ENCODE measurements at regions not wholly inside any gene's neighbourhood (a gene's known extent, or its start where the extent isn't known, plus 50 kb on each side); places are given as distances from the start of the nearest gene placed in this dataset.

DNA sequence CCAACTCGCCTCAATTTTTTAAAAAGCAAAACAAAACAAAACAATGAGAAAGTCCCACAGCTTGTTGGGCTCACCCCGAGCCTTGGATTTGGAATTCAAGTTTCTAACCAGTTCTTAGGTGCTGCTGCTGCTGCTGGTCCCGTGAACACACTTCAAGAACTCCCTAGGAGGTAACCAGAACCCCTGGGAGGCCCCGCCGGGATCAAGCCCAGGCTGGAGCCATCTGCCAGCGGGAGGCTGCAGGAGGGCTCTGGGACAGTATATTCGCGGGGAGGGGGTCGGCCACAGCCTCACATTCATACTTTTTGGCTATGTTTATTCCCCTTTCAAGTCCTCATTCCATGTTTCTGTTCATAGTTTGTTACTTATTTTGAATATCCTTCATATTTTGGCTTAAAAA, 223.4 kb downstream of the TFCP2L1 start:
- ATAC-seq (no peak), DNase-seq (ENCODE audit: low read depth, low spot score) (no peak)
- POLR2A ChIA-PET = no interaction called here
- no peak for TF ChIP-seq JUND (IDR thresholded peaks at IDR 0.05)
- no peak for TF ChIP-seq EGR1 (IDR thresholded peaks at IDR 0.05; ENCODE audit: low read depth)
- no peak for TF ChIP-seq YY1 (IDR thresholded peaks at IDR 0.05; ENCODE audit: extremely low read depth, insufficient replicate concordance, low read depth, low read length)
- no peak for TF ChIP-seq POLR2A (IDR thresholded peaks at IDR 0.05; ENCODE audit: borderline replicate concordance, extremely low read depth, insufficient read depth, insufficient read length)
- no peak for TF ChIP-seq CTCF (IDR thresholded peaks at IDR 0.05 in 2 of 3, conservative IDR thresholded peaks at IDR 0.05 in 1 of 3; ENCODE audit: borderline replicate concordance in 1 of 3, insufficient read depth in 1 of 3, low read depth in 2 of 3, low read length in 2 of 3)
- TF ChIP-seq, protein P1, sequence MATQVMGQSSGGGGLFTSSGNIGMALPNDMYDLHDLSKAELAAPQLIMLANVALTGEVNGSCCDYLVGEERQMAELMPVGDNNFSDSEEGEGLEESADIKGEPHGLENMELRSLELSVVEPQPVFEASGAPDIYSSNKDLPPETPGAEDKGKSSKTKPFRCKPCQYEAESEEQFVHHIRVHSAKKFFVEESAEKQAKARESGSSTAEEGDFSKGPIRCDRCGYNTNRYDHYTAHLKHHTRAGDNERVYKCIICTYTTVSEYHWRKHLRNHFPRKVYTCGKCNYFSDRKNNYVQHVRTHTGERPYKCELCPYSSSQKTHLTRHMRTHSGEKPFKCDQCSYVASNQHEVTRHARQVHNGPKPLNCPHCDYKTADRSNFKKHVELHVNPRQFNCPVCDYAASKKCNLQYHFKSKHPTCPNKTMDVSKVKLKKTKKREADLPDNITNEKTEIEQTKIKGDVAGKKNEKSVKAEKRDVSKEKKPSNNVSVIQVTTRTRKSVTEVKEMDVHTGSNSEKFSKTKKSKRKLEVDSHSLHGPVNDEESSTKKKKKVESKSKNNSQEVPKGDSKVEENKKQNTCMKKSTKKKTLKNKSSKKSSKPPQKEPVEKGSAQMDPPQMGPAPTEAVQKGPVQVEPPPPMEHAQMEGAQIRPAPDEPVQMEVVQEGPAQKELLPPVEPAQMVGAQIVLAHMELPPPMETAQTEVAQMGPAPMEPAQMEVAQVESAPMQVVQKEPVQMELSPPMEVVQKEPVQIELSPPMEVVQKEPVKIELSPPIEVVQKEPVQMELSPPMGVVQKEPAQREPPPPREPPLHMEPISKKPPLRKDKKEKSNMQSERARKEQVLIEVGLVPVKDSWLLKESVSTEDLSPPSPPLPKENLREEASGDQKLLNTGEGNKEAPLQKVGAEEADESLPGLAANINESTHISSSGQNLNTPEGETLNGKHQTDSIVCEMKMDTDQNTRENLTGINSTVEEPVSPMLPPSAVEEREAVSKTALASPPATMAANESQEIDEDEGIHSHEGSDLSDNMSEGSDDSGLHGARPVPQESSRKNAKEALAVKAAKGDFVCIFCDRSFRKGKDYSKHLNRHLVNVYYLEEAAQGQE (IDR thresholded peaks at IDR 0.05; ENCODE audit: low read depth) = no peak
- Histone ChIP-seq H2AFZ (ENCODE audit: low read depth, low read length, poor library complexity, severe bottlenecking) (no peak overlapping the region), H3K27me3 (ENCODE audit: insufficient read depth, low read length) (no peaks in the 10 kb centered on the region), H3K27ac (ENCODE audit: low read depth, low read length) (no peak overlapping the region), H3K4me3 (replicated peaks in 1 of 2; ENCODE audit: low read depth in 1 of 2, low read length in 2 of 2) (no peak overlapping the region), H3K79me2 (ENCODE audit: insufficient read depth, low read length) (no peaks in the 10 kb centered on the region), H3K4me1 (ENCODE audit: control insufficient read depth in 1 of 2, insufficient read depth in 2 of 2, low read length in 2 of 2) (no peaks in the 10 kb centered on the region), H3K9ac (ENCODE audit: low read length) (no peak overlapping the region), H3K9me3 (ENCODE audit: control insufficient read depth in 1 of 2, insufficient read depth in 1 of 2, low read depth in 1 of 2, low read length in 2 of 2) (no peaks in the 10 kb centered on the region), H3K9me2 (ENCODE audit: insufficient read depth) (no peaks in the 10 kb centered on the region), H3K4me2 (ENCODE audit: low read length) (no peak overlapping the region), H3K36me3 (ENCODE audit: control insufficient read depth in 1 of 2, insufficient read depth in 2 of 2, low read length in 2 of 2) (no peaks in the 10 kb centered on the region), H4K20me1 (ENCODE audit: insufficient read depth) (no peaks in the 10 kb centered on the region)
- CTCF ChIA-PET = no interaction called here
- BruUV-seq (replicated peaks) = no TSS peak
- intact Hi-C loops (cut with micrococcal nuclease) = no loop called here
- RAD21 ChIA-PET (ENCODE audit: low non-redundant PET in 1 of 2, low total read pairs in 2 of 2, uncharacterized antibody in 2 of 2, unreplicated experiment in 2 of 2) = no interaction called here
